ENCODE measurements at regions not wholly inside any gene's neighbourhood (a gene's known extent, or its start where the extent isn't known, plus 50 kb on each side); places are given as distances from the start of the nearest gene placed in this dataset.

- TF ChIP-seq POLR2A (IDR thresholded peaks at IDR 0.05) (no peak), POLR2AphosphoS5 (IDR thresholded peaks at IDR 0.05) (no peak)
- TF ChIP-seq, protein P1, sequence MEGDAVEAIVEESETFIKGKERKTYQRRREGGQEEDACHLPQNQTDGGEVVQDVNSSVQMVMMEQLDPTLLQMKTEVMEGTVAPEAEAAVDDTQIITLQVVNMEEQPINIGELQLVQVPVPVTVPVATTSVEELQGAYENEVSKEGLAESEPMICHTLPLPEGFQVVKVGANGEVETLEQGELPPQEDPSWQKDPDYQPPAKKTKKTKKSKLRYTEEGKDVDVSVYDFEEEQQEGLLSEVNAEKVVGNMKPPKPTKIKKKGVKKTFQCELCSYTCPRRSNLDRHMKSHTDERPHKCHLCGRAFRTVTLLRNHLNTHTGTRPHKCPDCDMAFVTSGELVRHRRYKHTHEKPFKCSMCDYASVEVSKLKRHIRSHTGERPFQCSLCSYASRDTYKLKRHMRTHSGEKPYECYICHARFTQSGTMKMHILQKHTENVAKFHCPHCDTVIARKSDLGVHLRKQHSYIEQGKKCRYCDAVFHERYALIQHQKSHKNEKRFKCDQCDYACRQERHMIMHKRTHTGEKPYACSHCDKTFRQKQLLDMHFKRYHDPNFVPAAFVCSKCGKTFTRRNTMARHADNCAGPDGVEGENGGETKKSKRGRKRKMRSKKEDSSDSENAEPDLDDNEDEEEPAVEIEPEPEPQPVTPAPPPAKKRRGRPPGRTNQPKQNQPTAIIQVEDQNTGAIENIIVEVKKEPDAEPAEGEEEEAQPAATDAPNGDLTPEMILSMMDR (IDR thresholded peaks at IDR 0.05), result no peak
Observed at GRCh38 chr6:15943423-15943822, 185.5 kb upstream of the MYLIP start.

Measured in prostate gland (tissue), 2 donors.